GM04504 (cell line): ENCODE measurements at regions not wholly inside any gene's neighbourhood (a gene's known extent, or its start where the extent isn't known, plus 50 kb on each side); places are given as distances from the start of the nearest gene placed in this dataset.
"Not testable (repeated sequence)": the region's sequence is repeated elsewhere in the genome, so short reads cannot be mapped to it uniquely, and the experiment has no call there.

Source experiments
- DNase-seq: peaks from one replicate; pipeline ENCODE4 v3.0.0-alpha.2; 2012; ENCODE audit warnings: low read depth

DNA sequence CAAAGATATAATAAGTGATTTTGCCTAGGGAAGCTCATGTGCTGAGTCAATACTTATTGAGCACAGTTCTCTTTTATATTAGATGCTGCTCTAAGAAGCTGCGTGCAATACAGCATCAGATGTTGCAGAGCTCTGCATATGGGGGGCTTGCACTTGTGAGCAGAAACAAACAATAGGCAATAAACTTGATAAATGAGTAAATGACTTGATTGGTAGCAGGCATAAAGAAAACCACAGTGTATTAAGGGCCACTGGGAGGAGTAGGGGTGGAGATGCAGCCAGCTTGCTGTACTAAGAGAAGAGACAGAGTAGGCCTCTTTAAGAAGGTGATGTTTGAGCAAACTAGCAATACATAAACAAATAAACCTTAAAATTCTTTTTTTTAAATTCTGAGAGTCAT is 598.5 kb upstream of the ADAMTS5 start:
- DNase-seq = no peak

DNA sequence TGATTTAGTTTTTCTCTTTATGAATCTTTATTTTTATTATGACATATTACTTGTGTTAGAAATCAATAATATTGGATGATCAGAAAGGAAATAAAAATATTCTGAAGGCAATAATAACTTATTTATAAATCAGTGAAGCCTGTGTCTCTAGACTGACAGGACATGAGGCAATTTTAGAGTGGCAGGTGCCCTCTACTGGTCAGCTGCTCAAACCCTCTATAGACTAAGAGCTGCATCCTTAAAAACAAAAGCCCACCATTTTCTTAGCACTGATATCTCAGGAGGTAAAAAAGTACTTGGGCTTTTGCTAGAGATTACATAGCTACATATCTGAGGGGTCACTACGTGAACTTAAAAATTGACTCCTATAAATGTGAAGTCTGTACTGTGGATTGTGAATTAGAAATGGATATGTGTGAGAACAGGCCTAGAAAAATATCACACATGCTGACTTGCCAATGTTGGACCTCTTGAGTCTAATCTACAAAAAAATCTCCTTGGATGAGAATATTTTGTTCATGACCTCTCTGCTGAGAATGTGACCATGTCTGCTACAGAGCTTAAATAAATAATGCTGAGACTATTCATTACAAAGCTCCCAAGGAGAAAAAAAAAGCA is 597.9 kb upstream of the ADAMTS5 start:
- no peak for DNase-seq

DNA sequence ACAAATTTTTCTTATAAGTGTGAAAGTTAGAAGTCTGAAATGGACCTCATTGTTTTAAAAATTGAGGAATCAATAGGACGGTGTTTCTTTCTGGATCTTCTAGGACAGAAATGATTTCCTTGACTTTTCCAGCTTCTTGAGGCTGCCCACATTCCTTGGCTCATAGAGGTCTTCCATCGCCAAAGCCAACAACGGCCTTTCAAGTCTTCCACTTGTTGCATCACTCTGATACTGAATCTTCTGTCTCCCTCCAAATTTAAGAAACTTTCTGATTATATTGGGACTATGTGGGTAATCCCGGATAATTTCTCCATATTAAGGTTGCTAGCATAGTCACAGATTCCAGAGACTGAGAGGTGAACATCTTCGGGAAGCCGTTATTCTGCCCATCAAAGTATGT is 595.4 kb upstream of the ADAMTS5 start:
- no peak for DNase-seq

DNA sequence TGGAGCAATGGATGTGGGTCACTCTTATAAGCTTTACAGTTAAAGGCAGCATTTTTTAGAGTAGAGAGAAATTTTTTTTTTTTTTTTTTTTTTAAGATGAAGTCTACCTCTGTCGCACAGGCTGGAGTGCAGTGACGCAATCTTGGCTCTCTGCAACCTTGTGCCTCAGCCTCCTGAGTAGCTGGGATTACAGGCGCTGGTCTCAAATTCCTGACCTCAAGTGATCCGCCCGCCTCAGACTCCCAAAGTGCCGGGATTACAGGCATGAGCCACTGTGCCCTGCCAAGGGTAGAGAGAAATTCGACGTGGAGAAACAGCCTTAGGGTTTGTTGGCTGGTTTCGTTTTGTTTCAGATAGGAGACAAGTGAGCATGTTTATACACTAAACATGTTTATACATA is 594.2 kb upstream of the ADAMTS5 start:
- DNase-seq = no peak

DNA sequence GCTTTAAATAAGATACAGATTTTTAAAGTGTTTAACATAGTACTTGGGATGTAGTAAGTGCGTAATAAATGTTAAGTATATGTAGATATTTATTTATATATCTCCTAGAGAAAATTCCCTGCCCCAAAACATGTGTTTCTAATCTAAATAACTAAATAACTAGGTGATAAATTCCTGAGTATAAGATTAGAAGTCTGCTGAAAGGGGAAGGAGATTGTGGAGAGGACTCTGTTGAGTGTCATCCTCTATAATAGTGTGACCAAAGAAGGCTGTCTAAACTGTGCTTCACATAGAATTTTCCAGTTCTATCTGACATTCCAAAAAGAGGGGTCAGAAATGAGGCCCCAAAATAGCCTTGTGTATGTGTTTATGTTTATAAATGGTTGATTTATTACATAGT is 590.5 kb upstream of the ADAMTS5 start:
- no peak for DNase-seq

DNA sequence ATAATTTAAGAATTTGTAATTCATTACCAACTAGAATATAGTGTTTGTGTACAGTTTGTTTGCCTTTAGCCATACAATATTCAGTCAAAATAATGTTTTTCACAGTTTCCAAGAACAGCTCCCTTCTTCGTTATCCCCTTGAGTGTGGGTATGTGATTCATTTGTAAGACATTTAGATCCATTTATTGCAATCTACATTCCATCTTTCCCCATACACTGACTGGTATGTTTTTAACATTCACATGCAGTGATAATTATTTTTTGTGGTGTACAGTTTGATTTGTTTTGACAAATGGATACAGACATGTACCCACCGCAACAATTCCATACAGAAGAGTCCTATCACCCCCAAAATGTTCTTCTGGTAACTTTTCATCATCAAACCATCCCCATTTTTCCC is 589.1 kb upstream of the ADAMTS5 start:
- no peak for DNase-seq

DNA sequence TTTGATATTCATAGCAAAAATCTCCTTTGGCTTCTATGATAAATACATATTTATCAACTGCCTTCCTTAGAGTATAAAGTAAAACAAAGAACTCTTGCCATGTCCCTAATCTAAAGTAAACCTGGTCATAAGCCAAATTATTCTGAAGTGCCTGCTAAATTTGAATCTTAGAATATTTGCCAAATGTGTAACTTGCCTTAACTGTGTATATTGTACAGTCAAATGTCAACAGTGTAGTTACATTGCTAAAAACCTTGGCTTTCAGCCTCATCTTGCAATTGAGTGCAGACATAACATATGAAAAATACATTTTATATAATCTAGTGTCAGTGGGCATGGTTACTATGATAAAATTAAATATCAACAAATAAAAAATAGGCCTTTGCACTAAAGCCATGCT is 583.4 kb upstream of the ADAMTS5 start:
- no peak for DNase-seq

DNA sequence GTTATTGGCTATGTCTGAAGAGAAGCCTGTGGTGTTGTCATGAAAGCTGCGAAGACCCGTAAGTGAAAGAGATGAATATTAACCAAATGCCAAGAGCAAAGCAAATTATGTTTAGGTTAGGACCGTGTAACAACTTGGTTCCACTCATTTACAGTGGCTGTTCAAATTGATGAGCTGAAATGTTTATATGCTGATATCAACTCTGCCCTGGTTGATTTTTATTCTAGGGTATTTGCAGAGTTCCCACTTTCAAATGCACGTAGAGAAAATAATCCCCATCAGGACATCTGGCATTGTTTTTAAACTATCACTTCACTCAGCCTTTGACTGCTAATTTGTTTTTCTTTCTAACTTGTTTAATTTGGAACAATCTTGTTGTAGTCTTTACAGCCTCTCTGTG is 581.6 kb upstream of the ADAMTS5 start:
- DNase-seq = no peak

DNA sequence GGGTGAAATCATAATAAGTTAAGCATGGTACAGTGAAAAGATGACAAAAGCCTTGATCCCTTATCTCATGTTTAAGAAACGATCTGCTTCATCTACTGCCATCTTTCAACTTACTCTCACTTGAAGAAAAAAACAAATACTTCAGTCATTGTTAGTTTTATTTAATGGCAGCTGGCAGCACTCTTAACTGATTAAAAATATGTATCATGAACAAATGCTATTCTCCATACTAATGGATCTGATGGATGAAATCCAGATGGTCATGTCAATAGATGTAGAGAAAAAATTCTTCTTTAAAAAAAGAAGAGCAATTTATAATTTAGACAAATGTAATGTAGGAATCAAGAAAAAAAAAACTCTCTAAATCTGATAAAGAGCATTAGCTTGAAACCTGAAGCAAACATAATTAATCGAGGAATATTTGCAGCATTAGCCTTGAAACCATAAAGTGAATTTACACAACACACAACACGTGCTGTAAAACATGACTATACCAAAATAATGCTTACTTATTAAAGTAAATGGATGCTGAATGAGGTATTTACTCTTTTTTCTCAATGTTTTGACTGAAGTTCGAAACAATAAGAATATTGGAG is 579.0 kb upstream of the ADAMTS5 start:
- no peak for DNase-seq

DNA sequence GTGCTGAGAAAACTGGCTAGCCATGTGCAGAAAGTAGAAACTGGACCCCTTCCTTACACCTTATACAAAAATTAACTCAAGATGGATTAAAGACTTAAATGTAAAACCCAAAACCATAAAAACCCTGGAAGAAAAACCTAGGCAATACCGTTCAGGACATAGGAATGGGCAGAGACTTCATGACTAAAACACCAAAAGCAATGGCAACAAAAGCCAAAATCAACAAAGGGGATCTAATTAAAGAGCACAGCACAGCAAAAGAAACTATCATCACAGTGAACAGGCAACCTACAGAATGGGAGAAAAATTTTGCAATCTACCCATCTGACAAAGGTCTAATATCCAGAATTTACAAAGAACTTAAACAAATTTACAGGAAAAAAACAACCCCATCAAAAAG is 575.2 kb upstream of the ADAMTS5 start:
- not testable (repeated sequence) for DNase-seq

DNA sequence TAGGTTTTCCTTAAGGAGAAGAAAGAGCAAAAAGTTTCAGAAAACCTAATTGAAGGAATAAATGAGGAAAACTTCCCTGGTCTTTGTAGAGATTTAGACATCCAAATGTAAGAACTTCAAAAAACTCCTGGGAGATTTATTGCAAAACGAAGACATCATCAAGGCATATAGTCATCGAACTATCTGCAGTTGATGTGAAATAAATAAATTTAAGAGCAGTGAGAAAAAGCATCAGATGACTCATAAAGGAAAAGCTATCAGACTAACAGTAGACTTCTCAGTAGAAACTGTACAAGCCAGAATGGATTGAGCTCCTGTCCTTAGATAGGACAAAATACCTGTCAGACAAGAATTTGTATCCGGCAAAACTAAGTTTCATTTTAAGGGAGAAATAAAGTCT is 569.4 kb upstream of the ADAMTS5 start:
- no peak for DNase-seq

DNA sequence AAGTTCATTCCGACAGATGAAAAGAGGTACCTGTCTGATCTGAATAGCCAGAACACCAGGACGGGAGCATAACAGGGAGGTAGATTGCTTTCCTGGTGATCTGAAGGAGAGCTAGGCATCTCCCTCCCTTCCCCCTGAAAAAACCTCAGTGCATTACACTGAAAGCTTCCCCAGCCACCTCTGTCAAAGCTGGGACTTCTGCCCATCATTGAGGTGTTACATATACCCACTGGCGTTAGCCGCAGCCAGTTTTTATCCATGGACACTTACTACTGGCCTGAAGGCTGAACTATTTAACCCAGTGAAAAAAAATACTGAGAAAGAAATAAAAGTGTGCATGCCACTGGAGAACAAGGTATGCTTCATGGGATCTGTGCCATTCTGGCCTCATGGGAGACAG is 568.3 kb upstream of the ADAMTS5 start:
- no peak for DNase-seq

DNA sequence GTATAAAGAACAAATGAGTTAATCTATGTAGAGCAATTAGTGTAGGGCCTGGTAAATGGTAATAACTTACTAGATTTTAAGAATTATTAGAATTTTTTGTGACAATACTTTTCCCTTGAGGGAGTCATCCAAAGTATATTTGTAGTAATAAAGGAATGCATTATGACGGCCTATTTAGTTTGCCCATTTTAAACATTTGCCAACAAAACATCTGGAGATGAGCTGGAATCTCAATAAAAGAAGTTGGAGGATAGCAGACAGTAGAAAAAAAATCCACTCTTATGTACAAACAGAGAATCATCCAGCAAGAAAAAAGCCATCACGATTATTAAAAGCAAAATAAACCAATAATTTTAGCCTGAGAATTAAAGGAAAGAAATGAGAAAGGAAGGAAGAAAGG is 567.3 kb upstream of the ADAMTS5 start:
- no peak for DNase-seq

DNA sequence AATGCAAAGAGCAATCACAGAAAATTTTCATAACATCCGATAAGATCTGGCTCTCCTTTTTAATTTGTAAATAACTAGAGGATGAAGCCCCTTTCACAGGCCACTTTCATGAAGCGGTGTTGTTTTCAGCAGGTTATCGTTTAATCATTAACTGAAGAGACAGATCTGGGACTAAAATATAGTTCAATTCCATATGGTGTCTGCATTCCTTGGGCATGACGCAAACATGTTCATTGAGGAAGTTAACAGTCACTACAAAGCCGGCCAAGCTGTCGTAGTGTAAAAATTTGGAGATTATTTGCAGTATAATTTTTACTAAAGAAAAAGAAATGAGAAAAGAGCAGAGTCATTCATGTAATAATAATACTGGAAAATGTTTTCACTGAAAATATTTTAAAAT is 565.2 kb upstream of the ADAMTS5 start:
- no peak for DNase-seq

DNA sequence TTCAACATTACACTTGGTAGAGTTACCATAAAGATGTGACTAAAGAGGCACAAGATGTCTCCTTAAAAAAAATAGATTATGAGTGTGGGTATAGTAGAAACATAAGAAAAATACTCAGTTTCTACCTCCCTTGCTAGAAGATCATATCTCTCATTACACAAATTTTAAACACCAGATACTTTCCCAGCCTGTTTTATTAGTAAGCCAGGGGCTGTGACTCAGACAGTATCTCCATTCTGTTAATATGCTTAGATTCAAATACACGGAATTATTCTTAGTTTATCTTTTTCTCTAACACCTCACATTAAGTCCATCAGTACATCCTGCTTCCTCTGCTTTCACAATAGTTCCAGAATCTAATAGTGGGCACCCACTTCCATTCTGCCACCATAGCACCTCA is 561.8 kb upstream of the ADAMTS5 start:
- no peak for DNase-seq

DNA sequence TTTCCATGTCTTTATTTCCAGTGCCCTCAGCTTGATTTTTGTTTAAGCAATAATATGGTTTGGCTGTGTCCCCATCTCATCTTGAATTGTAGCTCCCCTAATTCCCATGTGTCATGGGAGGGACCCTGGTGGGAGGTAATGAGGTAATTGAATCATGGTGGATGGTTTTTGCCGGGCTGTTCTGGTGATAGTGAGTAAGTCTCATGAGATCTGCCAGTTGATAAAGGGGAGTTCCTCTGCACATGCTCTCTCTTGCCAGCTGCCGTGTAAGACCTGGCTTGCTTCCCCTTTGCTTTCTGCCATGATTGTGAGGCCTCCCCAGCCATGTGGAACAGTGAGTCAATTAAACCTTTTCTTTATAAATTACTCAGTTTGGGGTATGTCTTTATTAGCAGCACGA is 559.6 kb upstream of the ADAMTS5 start:
- no peak for DNase-seq

DNA sequence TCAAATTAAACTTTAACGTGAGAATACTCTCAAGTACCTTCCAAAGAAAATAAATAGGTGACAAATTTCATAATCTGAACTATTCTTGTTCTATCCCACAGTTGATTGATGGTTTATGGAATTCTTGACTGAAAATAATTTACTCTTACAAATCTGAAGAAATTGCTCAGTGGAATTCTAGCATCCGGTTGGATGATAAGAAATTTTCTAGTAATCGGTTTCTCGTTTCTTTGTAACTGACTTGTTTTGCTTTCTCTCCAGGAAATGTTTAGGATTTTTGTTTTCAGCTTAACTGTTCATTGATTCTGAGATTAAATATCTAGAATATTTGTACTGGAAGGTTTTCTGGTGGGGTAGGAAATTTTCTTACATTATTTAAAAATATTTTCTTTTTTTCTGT is 558.9 kb upstream of the ADAMTS5 start:
- DNase-seq = no peak

DNA sequence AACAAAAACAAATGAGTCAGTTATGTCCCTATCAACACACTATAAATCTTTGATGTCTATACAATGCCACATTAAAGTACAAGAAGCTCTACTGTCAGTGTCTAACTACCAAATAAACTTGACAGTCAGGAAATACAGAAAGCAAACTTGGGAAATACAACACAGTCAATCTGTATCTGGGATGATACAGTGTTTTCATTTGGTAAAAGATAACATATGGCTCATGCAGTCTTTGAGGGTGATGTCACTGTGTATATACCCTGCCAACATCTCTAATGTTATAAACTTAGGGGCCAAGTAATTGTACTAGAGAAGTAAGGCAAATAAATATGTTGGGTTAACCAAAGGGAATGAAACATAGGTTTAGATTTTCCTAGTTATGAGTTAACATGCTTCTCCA is 552.5 kb upstream of the ADAMTS5 start:
- peak; percentile 52 for DNase-seq

DNA sequence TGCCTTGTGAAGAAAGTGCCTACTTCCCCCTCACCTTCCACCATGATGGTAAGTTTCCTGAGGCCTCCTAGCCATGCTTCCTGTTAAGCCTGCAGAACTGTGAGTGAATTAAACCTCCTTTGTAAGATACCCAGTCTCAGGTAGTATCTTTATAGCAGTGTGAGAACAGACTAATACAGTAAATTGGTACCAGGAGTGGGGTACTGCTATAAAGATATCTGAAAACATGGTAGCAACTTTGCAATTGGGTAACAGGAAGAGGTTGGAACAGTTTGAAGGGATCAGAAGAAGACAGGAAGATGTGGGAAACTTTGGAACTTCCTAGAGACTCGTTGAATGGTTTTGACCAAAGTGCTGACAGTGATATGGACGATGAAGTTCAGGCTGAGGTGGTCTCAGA is 550.3 kb upstream of the ADAMTS5 start:
- DNase-seq = not testable (repeated sequence)

DNA sequence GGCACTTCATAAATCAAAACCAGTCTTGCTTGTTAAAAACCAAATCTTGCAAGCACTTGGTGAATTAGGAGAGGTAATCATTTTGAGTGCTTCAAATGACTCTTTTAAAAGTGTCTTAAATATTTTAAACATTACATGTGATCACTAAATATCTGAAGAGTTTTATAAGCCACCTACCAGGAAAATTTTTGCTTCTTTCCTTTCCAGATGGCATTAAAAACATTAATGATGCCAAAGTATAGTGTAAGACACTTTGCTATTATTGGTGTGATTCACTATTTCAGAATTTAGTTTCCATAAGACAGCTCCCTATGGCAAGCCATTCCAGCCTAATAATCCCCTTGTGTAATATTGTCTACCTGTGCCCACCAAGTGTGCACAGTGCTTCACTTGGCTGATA is 548.8 kb upstream of the ADAMTS5 start:
- no peak for DNase-seq

DNA sequence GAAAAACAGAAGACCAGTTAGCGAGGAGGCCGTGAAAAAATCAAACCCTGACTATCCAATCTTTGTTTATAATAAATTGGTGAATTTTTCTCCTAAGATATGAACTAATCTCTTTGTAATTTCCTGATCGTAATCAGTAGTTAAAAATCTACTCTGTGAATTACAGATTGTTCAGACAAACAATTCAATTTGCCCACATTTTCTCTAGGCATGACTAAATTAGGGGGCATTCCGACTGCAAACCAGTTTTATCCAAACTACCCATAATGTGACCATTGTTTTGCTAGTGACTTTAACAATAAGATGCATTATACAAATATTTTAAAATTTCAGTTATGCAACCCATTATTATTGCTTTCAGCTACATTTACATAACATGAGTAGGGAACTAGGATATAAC is 546.9 kb upstream of the ADAMTS5 start:
- DNase-seq = no peak

DNA sequence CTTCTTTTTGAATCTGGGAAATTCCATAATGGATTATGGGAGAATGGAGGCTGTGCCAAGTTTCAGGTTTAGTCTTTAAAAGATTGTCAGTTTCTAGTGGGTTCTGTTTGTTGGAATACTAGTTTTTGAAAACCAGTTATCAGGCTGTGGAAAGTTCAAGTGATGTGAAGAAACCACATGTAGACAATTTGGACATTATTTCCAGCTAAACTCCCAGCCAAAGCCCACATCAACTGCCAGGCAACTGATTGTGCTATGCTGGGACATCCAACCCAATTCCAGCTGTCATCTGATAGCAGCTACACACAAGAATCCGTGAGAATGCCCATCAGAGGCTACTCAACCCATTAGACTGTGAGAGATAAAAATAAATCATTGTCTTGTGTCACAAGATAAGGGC is 546.1 kb upstream of the ADAMTS5 start:
- DNase-seq = no peak

DNA sequence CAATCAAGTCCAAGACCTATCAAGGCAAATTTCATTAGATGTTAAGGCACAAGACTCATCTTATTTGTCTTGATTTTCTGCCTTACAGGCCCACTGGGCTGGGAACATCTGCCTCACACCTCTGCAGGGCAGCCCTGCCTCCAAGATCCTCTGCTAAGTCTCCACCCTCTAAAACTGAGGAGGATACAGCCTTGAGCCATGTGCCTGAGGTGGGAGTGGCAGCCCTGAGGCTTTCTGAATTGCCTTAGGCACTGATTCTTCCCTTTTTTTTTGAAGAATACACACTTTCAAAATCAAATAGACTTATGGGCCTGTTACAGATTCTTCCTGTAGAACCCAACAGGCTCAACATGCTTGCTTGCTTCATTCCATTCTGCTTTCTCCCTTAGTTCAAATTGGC is 544.3 kb upstream of the ADAMTS5 start:
- DNase-seq = no peak

DNA sequence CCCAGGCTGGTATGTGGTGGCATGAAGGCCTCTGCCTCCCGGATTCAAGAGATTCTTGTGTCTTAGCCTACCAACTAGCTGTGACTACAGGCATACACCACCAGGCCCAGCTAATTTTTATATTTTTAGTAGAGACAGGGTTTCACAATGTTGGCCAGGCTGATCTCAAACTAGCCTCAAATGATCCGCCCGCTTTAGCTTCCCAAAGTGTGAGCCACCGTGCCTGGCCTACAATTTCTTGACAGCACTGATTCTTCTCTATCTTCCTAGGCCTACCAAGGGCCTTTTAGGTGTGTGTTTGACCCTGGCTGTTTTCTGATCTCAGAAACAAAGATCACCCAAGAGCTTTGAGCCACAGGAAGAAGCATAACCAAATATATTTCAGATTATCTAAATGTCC is 540.8 kb upstream of the ADAMTS5 start:
- no peak for DNase-seq

DNA sequence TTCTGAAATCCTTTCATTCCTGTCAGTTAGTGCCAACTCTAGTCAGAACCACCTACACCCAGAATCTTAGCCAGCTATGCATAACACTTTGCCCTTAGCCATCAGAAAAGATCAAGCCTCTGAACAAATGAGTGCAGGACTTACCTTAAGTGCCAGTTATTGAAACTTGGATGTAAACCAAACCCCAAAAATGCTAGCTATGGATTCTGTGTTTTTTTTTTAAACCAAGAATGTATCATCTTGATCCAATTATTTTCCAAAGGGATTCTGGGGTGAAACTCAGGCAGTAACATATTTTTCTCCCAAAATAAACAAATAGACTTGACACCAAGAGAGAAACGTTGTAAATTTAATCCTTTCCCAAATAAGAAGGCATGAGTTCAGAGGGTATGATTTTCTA is 538.6 kb upstream of the ADAMTS5 start:
- peak; percentile 71 for DNase-seq
